Esophagus squamous epithelium (tissue), 4 donors: ENCODE measurements at regions not wholly inside any gene's neighbourhood (a gene's known extent, or its start where the extent isn't known, plus 50 kb on each side); places are given as distances from the start of the nearest gene placed in this dataset.

Source experiments
- CTCF ChIP-seq, 6 experiments: fragments of 450-650 bp in 4 of 6; fragments of 200-600 bp in 2 of 6; sonication (generic) in 2 of 6; IDR thresholded peaks; one replicate each; pipeline ENCODE4 v1.5.1; 2016 to 2019; ENCODE audit warnings: antibody characterized with exemption in 6 of 6, mild to moderate bottlenecking in 4 of 6, moderate library complexity in 4 of 6
- POLR2A ChIP-seq, 4 donors: fragments of 450-650 bp; IDR thresholded peaks; one replicate each; pipeline ENCODE4 v1.6.1; 2017; ENCODE audit warnings: antibody characterized with exemption in 4 of 4, mild to moderate bottlenecking in 4 of 4, moderate library complexity in 3 of 4

- no peak for TF ChIP-seq CTCF (IDR thresholded peaks at IDR 0.05)
- TF ChIP-seq POLR2A (IDR thresholded peaks at IDR 0.05), result no peak
Measured at GRCh38 chr3:6417174-6417573, 443.7 kb upstream of the GRM7 start.
